HG02610 (cell line): ENCODE measurements at regions not wholly inside any gene's neighbourhood (a gene's known extent, or its start where the extent isn't known, plus 50 kb on each side); places are given as distances from the start of the nearest gene placed in this dataset.

Experiments used
- ATAC-seq: cut with Tn5 transposase; IDR thresholded peaks from one replicate; pipeline ENCODE4 v1.9.1; 2021; ENCODE audit warnings: mild to moderate bottlenecking, moderate library complexity; ENCODE audit not compliant: unreplicated experiment

GRCh38 chr2:42926434-42927333 is 134.3 kb upstream of the HAAO start:
- no peak for ATAC-seq

GRCh38 chr2:42925742-42926433 is 133.5 kb upstream of the HAAO start:
- no peak for ATAC-seq

- ATAC-seq, result no peak
These were observed 132.1 kb upstream of the HAAO start for GRCh38 chr2:42924418-42924886.

GRCh38 chr2:42923580-42924417 is 131.4 kb upstream of the HAAO start:
- ATAC-seq, result no peak

- no peak for ATAC-seq
These were observed 130.6 kb upstream of the HAAO start for GRCh38 chr2:42922790-42923579.

- no peak for ATAC-seq
These were observed 129.9 kb upstream of the HAAO start for GRCh38 chr2:42922293-42922692.

- no peak for ATAC-seq
These were observed 129.3 kb upstream of the HAAO start for GRCh38 chr2:42921721-42922120.

GRCh38 chr2:42921147-42921520 is 128.8 kb upstream of the HAAO start:
- no peak for ATAC-seq

- ATAC-seq, result no peak
These were observed 128.2 kb upstream of the HAAO start for GRCh38 chr2:42920446-42921146.

- no peak for ATAC-seq
These were observed 126.4 kb upstream of the HAAO start for GRCh38 chr2:42918671-42919318.

- ATAC-seq, result no peak
These were observed 125.7 kb upstream of the HAAO start for GRCh38 chr2:42918041-42918440.

- ATAC-seq, result peak; percentile 71
These were observed 125.1 kb upstream of the HAAO start for GRCh38 chr2:42917425-42917927.

GRCh38 chr2:42916324-42916723 is 123.9 kb upstream of the HAAO start:
- ATAC-seq, result no peak

- no peak for ATAC-seq
These were observed 122.5 kb upstream of the HAAO start for GRCh38 chr2:42914860-42915259.

- ATAC-seq, result no peak
These were observed 121.9 kb upstream of the HAAO start for GRCh38 chr2:42914314-42914713.

- no peak for ATAC-seq
These were observed 121.0 kb upstream of the HAAO start for GRCh38 chr2:42913280-42913878.

- ATAC-seq, result no peak
These were observed 118.4 kb upstream of the HAAO start for GRCh38 chr2:42910645-42911405.

GRCh38 chr2:42909966-42910365 is 117.6 kb upstream of the HAAO start:
- ATAC-seq, result no peak
